AG09309 (cell line): ENCODE measurements at regions not wholly inside any gene's neighbourhood (a gene's known extent, or its start where the extent isn't known, plus 50 kb on each side); places are given as distances from the start of the nearest gene placed in this dataset.
"Not testable (repeated sequence)": the region's sequence is repeated elsewhere in the genome, so short reads cannot be mapped to it uniquely, and the experiment has no call there.

Source experiments
- DNase-seq: peaks from one replicate; pipeline ENCODE4 v3.0.0-alpha.2; 2010; ENCODE audit warnings: low read depth
- H3K4me3 ChIP-seq: 2 replicates; pipeline ENCODE4 v1.5.1; 2011; ENCODE audit warnings: mild to moderate bottlenecking, low read depth, low read length, moderate library complexity; ENCODE audit not compliant: control insufficient read depth
- CTCF ChIP-seq: IDR thresholded peaks from 2 replicates; pipeline ENCODE4 v1.5.1; 2011; ENCODE audit warnings: mild to moderate bottlenecking, low read depth, low read length, inconsistent platforms; ENCODE audit not compliant: insufficient read depth, control insufficient read depth; ENCODE audit errors: missing control alignments

GRCh38 chr13:24563087-24563486, 50.5 kb upstream of the PARP4 start:
- TF ChIP-seq CTCF = no peak

GRCh38 chr13:24563971-24564370, 51.4 kb upstream of the PARP4 start:
- H3K4me3 ChIP-seq, DNase-seq: not testable (repeated sequence)

More at GRCh38 chr13:24563087-24563486, 50.5 kb upstream of the PARP4 start:
- no peak for DNase-seq
- no peak overlapping the region for H3K4me3 ChIP-seq

- no peak overlapping the region for H3K4me3 ChIP-seq
- TF ChIP-seq CTCF = no peak
- no peak for DNase-seq
These were observed 52.3 kb upstream of the PARP4 start for GRCh38 chr13:24564881-24565280.

- H3K4me3 ChIP-seq, DNase-seq: not testable (repeated sequence)
These were observed 55.0 kb upstream of the PARP4 start for GRCh38 chr13:24567593-24567992.

GRCh38 chr13:24574847-24575246, 62.3 kb upstream of the PARP4 start:
- no peak for TF ChIP-seq CTCF
- no peak for DNase-seq
- no peak overlapping the region for H3K4me3 ChIP-seq

GRCh38 chr13:24580315-24580714, 67.7 kb upstream of the PARP4 start:
- not testable (repeated sequence) for DNase-seq, H3K4me3 ChIP-seq
- peak; percentile 49 for TF ChIP-seq CTCF

- not testable (repeated sequence) for DNase-seq, H3K4me3 ChIP-seq
These were observed 69.0 kb upstream of the PARP4 start for GRCh38 chr13:24581578-24581977.

- H3K4me3 ChIP-seq, DNase-seq: not testable (repeated sequence)
These were observed 79.1 kb upstream of the PARP4 start for GRCh38 chr13:24591697-24592096.

- not testable (repeated sequence) for H3K4me3 ChIP-seq, DNase-seq
These were observed 82.1 kb upstream of the ATP12A start for GRCh38 chr13:24597906-24598670.

GRCh38 chr13:24599019-24599791, 81.0 kb upstream of the ATP12A start:
- H3K4me3 ChIP-seq, DNase-seq: not testable (repeated sequence)
